ENCODE measurements at regions not wholly inside any gene's neighbourhood (a gene's known extent, or its start where the extent isn't known, plus 50 kb on each side); places are given as distances from the start of the nearest gene placed in this dataset.

- H3K4me3 ChIP-seq (ENCODE audit: low read length, poor library complexity, severe bottlenecking) = no peak overlapping the region
- no peaks in the 10 kb centered on the region for H3K79me2 ChIP-seq (ENCODE audit: insufficient read depth, low read length)
- no peak overlapping the region for H3K9ac ChIP-seq (ENCODE audit: low read depth, low read length, poor library complexity, severe bottlenecking)
- H3K36me3 ChIP-seq (ENCODE audit: insufficient read depth, low read length) = no peaks in the 10 kb centered on the region
- no peaks in the 10 kb centered on the region for H3K9me2 ChIP-seq (replicated peaks; ENCODE audit: low read depth, low read length)
- no peaks in the 10 kb centered on the region for H4K20me1 ChIP-seq (ENCODE audit: insufficient read depth, low read length, poor library complexity, severe bottlenecking)
- no peaks in the 10 kb centered on the region for H3K9me3 ChIP-seq (ENCODE audit: insufficient read depth, low read depth, low read length)
- H2AFZ ChIP-seq (ENCODE audit: low read length) = peak overlapping the region; percentile 84
- H3K4me2 ChIP-seq (ENCODE audit: low read depth, low read length, poor library complexity, severe bottlenecking) = no peak overlapping the region
- no peaks in the 10 kb centered on the region for H3K4me1 ChIP-seq (ENCODE audit: insufficient read depth, low read length, poor library complexity, severe bottlenecking)
- H3K27me3 ChIP-seq (ENCODE audit: insufficient read depth, low read length, poor library complexity, severe bottlenecking) = no peaks in the 10 kb centered on the region
- no peak for TF ChIP-seq CTCF (conservative IDR thresholded peaks at IDR 0.05; ENCODE audit: low read length)
- no peak for TF ChIP-seq EZH2phosphoT487 (IDR thresholded peaks at IDR 0.05; ENCODE audit: borderline replicate concordance)
- H3F3A ChIP-seq (ENCODE audit: low read depth) = no peaks in the 10 kb centered on the region
These were observed 51.2 kb upstream of the DAPL1 start for GRCh38 chr2:158743879-158744278.

GRCh38 chr2:158745067-158745865 lies 49.9 kb upstream of the DAPL1 start:
- no peaks in the 10 kb centered on the region for H3K9me2 ChIP-seq (replicated peaks; ENCODE audit: low read depth, low read length)
- H4K20me1 ChIP-seq (ENCODE audit: insufficient read depth, low read length, poor library complexity, severe bottlenecking) = no peaks in the 10 kb centered on the region
- no peaks in the 10 kb centered on the region for H3K9me3 ChIP-seq (ENCODE audit: insufficient read depth, low read depth, low read length)
- H3K9ac ChIP-seq (ENCODE audit: low read depth, low read length, poor library complexity, severe bottlenecking) = no peak overlapping the region
- H3K36me3 ChIP-seq (ENCODE audit: insufficient read depth, low read length) = no peaks in the 10 kb centered on the region
- no peaks in the 10 kb centered on the region for H3K79me2 ChIP-seq (ENCODE audit: insufficient read depth, low read length)
- no peak overlapping the region for H3K4me2 ChIP-seq (ENCODE audit: low read depth, low read length, poor library complexity, severe bottlenecking)
- H3K4me1 ChIP-seq (ENCODE audit: insufficient read depth, low read length, poor library complexity, severe bottlenecking) = no peaks in the 10 kb centered on the region
- no peaks in the 10 kb centered on the region for H3K27me3 ChIP-seq (ENCODE audit: insufficient read depth, low read length, poor library complexity, severe bottlenecking)
- no peaks in the 10 kb centered on the region for H3F3A ChIP-seq (ENCODE audit: low read depth)
- H3K4me3 ChIP-seq (ENCODE audit: low read length, poor library complexity, severe bottlenecking) = no peak overlapping the region
- TF ChIP-seq EZH2phosphoT487 (IDR thresholded peaks at IDR 0.05; ENCODE audit: borderline replicate concordance) = no peak
- TF ChIP-seq CTCF (conservative IDR thresholded peaks at IDR 0.05; ENCODE audit: low read length) = peak; percentile 77
- no peak overlapping the region for H2AFZ ChIP-seq (ENCODE audit: low read length)
